BJ (cell line): ENCODE measurements at regions not wholly inside any gene's neighbourhood (a gene's known extent, or its start where the extent isn't known, plus 50 kb on each side); places are given as distances from the start of the nearest gene placed in this dataset.

Experiments
- CTCF ChIA-PET: fragments of 350-600 bp; formaldehyde crosslinking; extraction: SDS; loops from one replicate; lab custom pipeline; 2021; ENCODE audit warnings: antibody characterized with exemption, inconsistent platforms; lab: Yijun Ruan, JAX
- POLR2A ChIA-PET: fragments of 300-600 bp; sonication (Branson Sonifier 250); formaldehyde crosslinking; extraction: SDS; loops from one replicate; lab custom pipeline; 2021; ENCODE audit warnings: antibody characterized with exemption; lab: Charles Lee
- DNase-seq: peaks from one replicate; pipeline ENCODE4 v3.0.0-alpha.2; 2011; ENCODE audit warnings: low read depth
- H3K27me3 ChIP-seq: 2 replicates; pipeline ENCODE4 v1.6.0; 2011; ENCODE audit warnings: low read length; ENCODE audit not compliant: control insufficient read depth, insufficient read depth
- H3K36me3 ChIP-seq: 2 replicates; pipeline ENCODE4 v1.5.1; 2011; ENCODE audit warnings: low read length; ENCODE audit not compliant: control insufficient read depth, insufficient read depth
- H3K4me3 ChIP-seq: 2 replicates; pipeline ENCODE4 v1.5.1; 2011; ENCODE audit warnings: low read depth, mild to moderate bottlenecking, control low read depth, low read length
- TF ChIP-seq, protein P1 (sequence below): IDR thresholded peaks from 2 replicates; pipeline ENCODE4 v1.5.1; 2011; ENCODE audit warnings: low read depth, mild to moderate bottlenecking, control low read depth, inconsistent platforms, low read length, moderate library complexity; ENCODE audit not compliant: insufficient read depth

DNA sequence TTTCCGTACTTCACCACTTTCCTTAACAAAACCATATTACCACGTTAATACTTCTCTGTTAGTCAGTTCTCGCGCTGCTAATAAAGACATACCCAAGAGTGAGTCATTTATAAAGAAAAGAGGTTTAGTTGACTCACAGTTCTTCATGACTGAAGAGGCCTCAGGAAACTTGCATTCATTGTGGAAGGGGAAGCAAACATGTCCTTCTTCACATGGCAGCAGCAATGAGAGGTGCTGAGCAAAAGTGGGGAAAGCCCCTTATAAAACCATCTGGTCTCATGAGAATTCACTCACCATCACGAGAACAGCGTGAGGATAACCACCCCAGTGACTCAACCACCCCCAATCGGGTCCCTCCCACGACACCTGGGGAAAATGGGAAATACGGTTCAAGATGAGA is 289.8 kb upstream of the CLNK start:
- POLR2A ChIA-PET, result no interaction called here
- CTCF ChIA-PET, result interaction anchor here (0.6 kb wide), 1 partner anchor 15 kb away, joined by 3 read pairs; no protein-coding TSS in a partner anchor
- TF ChIP-seq, protein P1, sequence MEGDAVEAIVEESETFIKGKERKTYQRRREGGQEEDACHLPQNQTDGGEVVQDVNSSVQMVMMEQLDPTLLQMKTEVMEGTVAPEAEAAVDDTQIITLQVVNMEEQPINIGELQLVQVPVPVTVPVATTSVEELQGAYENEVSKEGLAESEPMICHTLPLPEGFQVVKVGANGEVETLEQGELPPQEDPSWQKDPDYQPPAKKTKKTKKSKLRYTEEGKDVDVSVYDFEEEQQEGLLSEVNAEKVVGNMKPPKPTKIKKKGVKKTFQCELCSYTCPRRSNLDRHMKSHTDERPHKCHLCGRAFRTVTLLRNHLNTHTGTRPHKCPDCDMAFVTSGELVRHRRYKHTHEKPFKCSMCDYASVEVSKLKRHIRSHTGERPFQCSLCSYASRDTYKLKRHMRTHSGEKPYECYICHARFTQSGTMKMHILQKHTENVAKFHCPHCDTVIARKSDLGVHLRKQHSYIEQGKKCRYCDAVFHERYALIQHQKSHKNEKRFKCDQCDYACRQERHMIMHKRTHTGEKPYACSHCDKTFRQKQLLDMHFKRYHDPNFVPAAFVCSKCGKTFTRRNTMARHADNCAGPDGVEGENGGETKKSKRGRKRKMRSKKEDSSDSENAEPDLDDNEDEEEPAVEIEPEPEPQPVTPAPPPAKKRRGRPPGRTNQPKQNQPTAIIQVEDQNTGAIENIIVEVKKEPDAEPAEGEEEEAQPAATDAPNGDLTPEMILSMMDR, result no peak
- Histone ChIP-seq H3K27me3 (no peaks in the 10 kb centered on the region), H3K4me3 (no peak overlapping the region), H3K36me3 (no peaks in the 10 kb centered on the region)
- DNase-seq, result no peak

DNA sequence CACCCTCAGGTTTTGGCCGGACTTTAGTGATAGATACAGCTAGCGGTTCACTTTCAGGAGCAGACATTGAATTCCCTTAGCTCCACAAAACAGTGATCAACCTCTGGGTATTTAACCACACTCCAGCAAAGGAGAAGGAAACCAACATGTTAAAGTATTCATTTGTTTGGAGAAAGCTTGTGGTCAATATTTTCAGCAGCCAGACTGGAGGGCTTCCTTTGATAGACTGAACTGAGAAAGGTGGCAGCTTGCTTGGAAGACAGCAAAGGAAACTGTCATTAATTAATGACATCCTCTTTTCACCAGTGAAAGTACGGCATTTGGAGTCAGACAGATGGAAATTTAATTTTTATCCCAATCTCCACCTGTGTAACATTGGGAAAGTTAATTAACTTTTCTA is 289.1 kb upstream of the CLNK start:
- Histone ChIP-seq H3K27me3 (no peaks in the 10 kb centered on the region), H3K4me3 (no peak overlapping the region), H3K36me3 (no peaks in the 10 kb centered on the region)
- ChIA-PET CTCF (no interaction called here), POLR2A (no interaction called here)
- no peak for DNase-seq
- TF ChIP-seq, protein P1, result no peak

DNA sequence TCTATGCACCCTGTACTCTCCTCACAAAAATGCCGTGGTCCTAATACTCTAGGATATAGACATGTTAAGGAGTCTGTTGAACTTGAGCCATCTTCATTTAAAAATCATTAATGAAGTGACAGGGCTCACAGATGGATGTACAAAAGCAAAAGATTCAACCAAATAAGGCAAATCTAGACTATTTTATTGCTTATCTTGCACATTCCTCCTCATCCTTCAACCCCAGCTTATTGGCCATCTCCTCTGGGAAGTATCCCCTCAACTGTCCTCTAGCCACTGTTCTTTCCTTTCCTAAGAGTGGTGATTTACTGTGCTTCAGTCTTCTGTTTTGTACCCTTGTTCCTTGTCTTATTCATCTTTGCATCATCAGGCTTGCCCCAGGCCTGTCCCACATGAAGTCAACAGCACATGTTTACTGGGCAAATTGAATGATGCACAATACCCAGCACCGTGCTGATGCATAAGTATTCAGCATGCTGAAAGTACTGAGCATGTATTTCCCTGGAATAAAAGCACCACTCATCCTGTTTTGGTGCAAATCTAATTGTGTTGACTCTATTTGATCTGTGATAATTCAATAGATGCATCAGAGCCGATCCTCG is 287.3 kb upstream of the CLNK start:
- DNase-seq, result no peak
- H3K36me3 ChIP-seq, result no peaks in the 10 kb centered on the region
- CTCF ChIA-PET, result no interaction called here
- POLR2A ChIA-PET, result no interaction called here
- H3K27me3 ChIP-seq, result no peaks in the 10 kb centered on the region
- H3K4me3 ChIP-seq, result no peak overlapping the region
- TF ChIP-seq, protein P1, result no peak

DNA sequence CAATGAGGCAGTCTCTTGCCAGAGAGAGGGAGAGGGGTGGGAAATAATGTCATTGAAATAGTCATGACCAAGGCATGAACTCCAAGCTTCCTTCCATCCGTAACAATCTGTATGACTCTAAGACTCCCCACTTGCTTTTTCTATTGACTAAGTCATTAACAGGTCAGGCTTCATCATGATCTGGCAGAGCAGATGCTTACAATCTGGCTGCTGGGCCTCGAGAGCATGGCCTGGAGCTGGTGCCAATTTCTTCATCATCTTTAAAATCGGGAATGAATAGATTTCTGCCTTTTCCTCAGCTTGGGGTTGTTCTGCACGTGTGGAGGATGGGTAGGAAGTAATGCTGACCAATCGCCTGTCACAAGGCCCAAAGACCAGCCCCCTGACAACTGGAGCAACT is 280.6 kb upstream of the CLNK start:
- Histone ChIP-seq H3K4me3 (no peak overlapping the region), H3K27me3 (no peaks in the 10 kb centered on the region), H3K36me3 (no peaks in the 10 kb centered on the region)
- POLR2A ChIA-PET, result no interaction called here
- no peak for DNase-seq
- TF ChIP-seq, protein P1, result no peak
- CTCF ChIA-PET, result no interaction called here

DNA sequence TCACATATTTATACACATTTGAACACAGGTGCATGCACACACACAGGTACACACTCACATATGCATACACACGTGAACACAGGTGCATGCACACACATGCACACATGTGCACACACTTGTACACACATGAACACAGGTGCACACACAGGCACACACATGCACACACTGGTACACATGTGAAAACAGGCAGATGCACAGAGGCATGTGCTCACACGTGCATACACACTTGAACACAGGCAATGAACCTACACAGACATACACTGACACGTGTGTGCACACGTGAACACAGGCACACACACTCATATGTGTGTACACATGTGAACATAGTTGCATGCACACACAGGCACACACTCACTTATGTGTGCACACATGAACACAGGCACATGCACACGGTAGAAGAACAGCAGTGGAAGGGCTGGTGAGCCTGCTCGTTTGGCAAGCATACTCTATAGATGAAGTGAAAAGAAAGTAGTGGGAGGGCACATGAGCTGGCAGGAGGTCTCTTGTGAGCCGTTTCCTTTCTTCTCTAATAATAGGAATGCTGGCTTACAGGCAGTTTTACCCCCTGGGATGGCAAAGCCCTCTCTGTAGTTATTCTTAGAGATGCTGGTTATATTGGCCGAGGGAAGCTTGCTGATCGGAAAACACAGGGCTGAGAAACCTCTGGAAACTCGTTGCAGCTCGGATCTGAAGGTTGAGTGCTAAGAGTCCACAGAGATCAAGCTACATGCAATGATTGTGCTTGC is 279.6 kb upstream of the CLNK start:
- ChIA-PET CTCF (no interaction called here), POLR2A (no interaction called here)
- Histone ChIP-seq H3K4me3 (no peak overlapping the region), H3K36me3 (no peaks in the 10 kb centered on the region), H3K27me3 (no peaks in the 10 kb centered on the region)
- TF ChIP-seq, protein P1, result no peak
- no peak for DNase-seq
